SK-N-MC (cell line): ENCODE measurements at regions not wholly inside any gene's neighbourhood (a gene's known extent, or its start where the extent isn't known, plus 50 kb on each side); places are given as distances from the start of the nearest gene placed in this dataset.

Source experiments
- DNase-seq: peaks from one replicate; pipeline ENCODE4 v3.0.0-alpha.2; 2011; ENCODE audit warnings: low read depth, low spot score
- H3K27ac ChIP-seq: fragments of 200-600 bp; sonication (generic); 2 replicates; pipeline ENCODE4 v1.5.1; 2016; ENCODE audit warnings: mixed run types
- H3K36me3 ChIP-seq: fragments of 200-600 bp; sonication (generic); 2 replicates; pipeline ENCODE4 v1.6.1; 2017; ENCODE audit warnings: antibody characterized with exemption, low read length, mixed read lengths; ENCODE audit not compliant: insufficient read depth
- H3K4me3 ChIP-seq: fragments of 200-600 bp; sonication (generic); 2 replicates; pipeline ENCODE4 v1.5.1; 2016
- H3K9ac ChIP-seq: fragments of 200-600 bp; sonication (generic); 2 replicates; pipeline ENCODE4 v1.8.0; 2017; ENCODE audit warnings: mixed run types, mixed read lengths; ENCODE audit not compliant: insufficient read length
- H3K9me3 ChIP-seq: fragments of 200-600 bp; sonication (generic); 2 replicates; pipeline ENCODE4 v1.6.1; 2017; ENCODE audit warnings: low read depth, mild to moderate bottlenecking, antibody characterized with exemption, low read length, moderate library complexity, mixed read lengths
- EZH2 ChIP-seq: fragments of 200-600 bp; sonication (generic); IDR thresholded peaks from one replicate; pipeline ENCODE4 v1.6.1; 2017; ENCODE audit warnings: antibody characterized with exemption
- FOXP2 ChIP-seq: optimal IDR thresholded peaks from 2 replicates; pipeline ENCODE3; 2011; ENCODE audit warnings: mild to moderate bottlenecking, moderate library complexity; ENCODE audit not compliant: insufficient read depth; ENCODE audit errors: extremely low read length, control extremely low read depth
- POLR2AphosphoS5 ChIP-seq: IDR thresholded peaks from 2 replicates; pipeline ENCODE4 v1.6.1; 2012; ENCODE audit warnings: mild to moderate bottlenecking, low read depth, low read length, borderline replicate concordance

DNA sequence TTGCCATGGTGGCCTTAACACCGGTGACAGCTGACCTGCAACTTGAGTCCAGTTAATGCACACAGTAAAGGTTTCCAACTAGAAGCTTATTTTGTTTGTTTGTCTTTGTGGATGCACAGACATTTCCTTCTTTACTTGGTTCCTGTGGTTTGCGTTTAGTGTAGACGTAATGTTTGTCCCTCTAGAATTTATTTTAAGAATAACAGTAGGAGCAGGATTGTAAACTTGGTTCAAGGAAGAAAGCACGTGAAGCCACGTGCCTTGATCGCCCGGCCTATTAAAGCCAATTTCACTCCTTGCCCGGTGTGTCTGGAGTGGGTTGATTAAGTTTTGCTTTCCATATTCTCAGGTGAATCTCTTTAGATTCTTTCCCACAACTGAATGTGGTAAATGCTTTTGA lies 263.2 kb upstream of the C2CD4B start:
- TF ChIP-seq FOXP2 (no peak), POLR2AphosphoS5 (no peak), EZH2 (no peak)
- Histone ChIP-seq H3K9me3 (no peaks in the 10 kb centered on the region), H3K27ac (no peak overlapping the region), H3K9ac (no peak overlapping the region), H3K4me3 (no peak overlapping the region), H3K36me3 (no peaks in the 10 kb centered on the region)
- no peak for DNase-seq

DNA sequence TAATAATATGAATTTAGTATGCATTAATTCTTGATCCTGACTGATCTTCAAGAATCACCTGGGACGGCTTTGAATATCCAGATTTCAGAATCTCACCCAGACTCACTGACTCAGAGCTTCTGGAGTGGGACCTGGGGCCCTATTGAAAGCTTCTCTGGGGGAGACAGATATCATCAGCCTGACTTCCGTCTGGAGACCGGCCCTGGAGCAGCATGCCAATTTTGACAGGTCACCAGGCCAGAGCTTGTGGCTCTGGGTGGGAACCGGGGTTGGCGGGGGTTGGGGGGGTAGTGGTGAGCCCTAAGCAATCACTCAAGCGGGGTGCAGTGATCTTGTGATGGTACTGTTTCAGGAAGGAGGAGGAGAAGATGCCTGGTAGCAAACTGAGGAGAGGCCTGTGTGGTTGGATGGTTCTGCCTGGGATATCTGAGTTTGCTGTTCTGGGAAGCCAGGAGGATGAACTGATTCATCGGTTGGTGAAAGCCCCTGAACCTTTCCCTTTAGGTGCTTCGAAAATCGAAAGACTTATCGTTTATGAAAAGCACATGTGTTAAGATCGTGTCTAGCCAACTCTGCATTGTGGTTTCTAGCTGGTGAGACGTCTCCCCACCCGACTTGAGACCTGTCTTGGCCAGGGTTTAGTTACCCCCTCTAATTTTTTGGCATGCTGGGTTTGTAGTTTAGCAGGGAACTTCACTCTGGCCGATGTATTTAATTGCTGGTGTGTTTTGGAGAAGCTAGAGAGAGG lies 263.9 kb upstream of the C2CD4B start:
- no peak overlapping the region for H3K27ac ChIP-seq
- TF ChIP-seq FOXP2 (no peak), POLR2AphosphoS5 (no peak), EZH2 (no peak)
- no peak for DNase-seq
- no peak overlapping the region for H3K4me3 ChIP-seq
- H3K9me3 ChIP-seq = no peaks in the 10 kb centered on the region
- H3K9ac ChIP-seq = no peak overlapping the region
- H3K36me3 ChIP-seq = no peaks in the 10 kb centered on the region

DNA sequence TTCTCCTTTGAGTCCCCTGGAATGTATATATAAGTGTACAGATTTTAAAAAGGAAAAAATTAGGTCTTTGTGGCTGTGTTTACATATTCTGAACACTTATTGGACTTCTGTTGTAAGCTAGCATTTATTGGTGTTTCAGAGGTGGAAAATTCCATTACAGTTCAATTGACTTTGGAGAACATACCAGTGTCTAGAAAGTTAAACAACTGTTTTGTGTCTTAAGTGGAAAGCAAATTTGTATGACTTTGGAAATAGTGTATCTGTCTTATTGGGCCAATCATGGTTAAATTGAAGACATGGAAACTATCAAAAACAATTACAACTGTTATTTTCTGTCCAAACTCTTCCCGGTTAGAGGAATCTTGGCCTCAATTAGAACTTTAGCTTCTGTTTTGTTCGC lies 265.0 kb upstream of the C2CD4B start:
- no peak overlapping the region for H3K27ac ChIP-seq
- H3K4me3 ChIP-seq = no peak overlapping the region
- TF ChIP-seq POLR2AphosphoS5 (no peak), FOXP2 (no peak), EZH2 (no peak)
- no peak overlapping the region for H3K9ac ChIP-seq
- DNase-seq = no peak
- no peaks in the 10 kb centered on the region for H3K36me3 ChIP-seq
- no peaks in the 10 kb centered on the region for H3K9me3 ChIP-seq

DNA sequence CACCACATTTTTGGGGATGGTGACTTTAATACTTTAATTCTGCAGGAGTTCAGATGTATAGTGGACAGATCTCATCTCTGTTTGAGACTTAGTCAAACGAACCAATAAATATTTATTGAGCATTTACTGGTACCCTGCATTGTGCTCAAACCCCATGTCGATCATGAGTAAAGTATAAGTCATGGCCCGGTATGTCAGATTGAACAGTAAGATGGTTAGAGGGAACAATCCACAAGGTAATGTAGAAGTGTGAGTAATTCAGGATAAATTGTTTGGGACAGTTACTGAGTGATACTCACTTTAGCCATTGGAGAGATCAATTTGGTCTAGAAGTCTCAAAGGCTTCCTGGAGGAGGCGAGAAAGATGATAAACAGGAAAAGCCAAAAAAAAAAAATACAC lies 265.5 kb upstream of the C2CD4B start:
- no peaks in the 10 kb centered on the region for H3K36me3 ChIP-seq
- H3K4me3 ChIP-seq = no peak overlapping the region
- TF ChIP-seq EZH2 (no peak), FOXP2 (no peak), POLR2AphosphoS5 (no peak)
- H3K9ac ChIP-seq = no peak overlapping the region
- no peak overlapping the region for H3K27ac ChIP-seq
- H3K9me3 ChIP-seq = no peaks in the 10 kb centered on the region
- no peak for DNase-seq

DNA sequence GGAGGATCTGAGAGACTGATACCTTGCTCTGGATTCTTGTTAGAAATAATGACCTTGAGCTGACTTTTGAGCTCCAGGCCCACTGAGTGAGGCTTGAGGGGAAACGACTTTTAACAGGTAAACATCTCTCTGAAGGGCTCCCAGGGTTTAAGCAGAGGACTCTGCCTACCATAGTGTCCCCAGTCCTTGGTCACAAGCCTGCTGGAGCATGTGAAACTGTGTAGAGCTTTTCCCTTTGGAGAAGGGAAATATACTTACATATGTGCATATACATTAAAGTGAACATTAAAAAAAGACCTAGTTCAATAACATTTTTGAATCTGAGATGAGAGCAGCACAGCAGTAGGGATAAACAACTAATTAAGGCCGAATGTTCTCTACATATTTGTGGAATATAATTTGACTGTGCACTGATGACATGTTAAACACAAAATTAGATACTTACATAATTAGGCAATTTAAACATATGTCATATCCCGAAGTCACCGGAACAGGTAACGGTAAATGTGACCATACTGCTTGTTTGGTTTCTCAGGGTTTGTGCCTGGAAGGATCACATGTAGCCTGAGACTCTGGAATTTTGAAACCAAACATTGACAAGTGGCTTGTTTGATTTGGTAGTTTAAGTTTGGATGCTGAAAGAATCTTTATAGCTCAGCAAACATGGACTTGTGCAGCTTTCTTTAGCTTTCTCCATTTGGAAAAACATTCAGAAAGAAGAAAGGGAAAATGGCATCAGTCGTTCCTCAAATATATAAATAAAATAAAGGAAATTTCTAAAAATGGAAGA lies 266.1 kb upstream of the C2CD4B start:
- Histone ChIP-seq H3K27ac (no peak overlapping the region), H3K9me3 (no peaks in the 10 kb centered on the region), H3K9ac (no peak overlapping the region), H3K36me3 (no peaks in the 10 kb centered on the region), H3K4me3 (no peak overlapping the region)
- no peak for TF ChIP-seq POLR2AphosphoS5
- TF ChIP-seq EZH2 = no peak
- TF ChIP-seq FOXP2 = no peak
- DNase-seq = no peak

DNA sequence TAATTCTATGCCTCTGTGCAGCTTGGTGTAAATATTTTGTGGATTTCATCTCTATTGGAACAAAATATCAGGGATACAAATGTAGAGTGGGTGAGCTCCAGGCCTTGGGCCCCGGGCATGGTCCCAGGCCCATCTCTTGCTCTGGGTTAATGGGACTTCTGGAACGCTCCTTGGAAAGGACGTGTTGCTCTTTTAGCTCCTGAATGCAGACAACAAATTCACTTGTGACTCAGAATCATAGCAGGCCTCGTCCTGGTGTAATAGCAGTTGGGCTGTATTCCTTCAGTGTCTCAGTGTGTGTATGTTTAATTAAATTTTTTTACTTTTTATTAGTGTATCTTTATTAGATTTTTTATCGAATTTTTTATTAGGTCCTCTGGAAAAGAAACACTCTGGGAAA lies 266.7 kb upstream of the C2CD4B start:
- H3K27ac ChIP-seq = no peak overlapping the region
- H3K4me3 ChIP-seq = no peak overlapping the region
- no peak for DNase-seq
- no peak overlapping the region for H3K9ac ChIP-seq
- H3K36me3 ChIP-seq = no peaks in the 10 kb centered on the region
- no peaks in the 10 kb centered on the region for H3K9me3 ChIP-seq
- TF ChIP-seq POLR2AphosphoS5 = no peak
- no peak for TF ChIP-seq FOXP2
- no peak for TF ChIP-seq EZH2

DNA sequence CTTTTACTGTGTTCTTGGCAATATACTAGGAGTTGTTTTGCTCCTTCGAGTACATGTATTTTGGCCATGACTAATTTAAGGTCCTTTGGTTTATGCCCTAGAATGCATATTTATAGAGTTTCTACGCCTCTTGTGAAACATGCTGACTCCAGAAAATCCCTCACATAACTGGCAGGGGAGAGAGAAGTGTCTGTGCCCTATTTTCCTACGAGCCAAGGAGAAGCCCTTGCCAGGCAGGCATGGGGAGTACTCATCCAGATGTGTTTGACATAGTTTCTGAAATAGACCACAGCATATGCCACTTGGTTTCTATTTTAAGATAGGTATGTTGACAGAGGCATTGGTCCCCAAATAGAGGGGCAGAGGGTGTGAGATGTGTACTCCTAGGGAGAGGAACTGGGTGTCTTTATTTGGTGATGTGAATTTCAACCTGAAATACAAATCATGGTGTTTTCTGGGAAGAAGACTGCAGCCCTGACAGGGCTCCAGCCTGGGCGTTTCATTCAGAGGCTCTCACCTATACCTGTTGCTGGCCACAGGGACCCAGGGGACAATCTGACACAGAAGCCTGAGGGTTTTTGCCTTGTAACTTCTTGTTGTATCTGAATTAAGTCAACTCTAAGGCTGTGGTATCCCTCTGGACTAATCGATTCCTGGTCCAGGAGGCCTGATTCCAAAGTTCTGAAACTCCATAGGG lies 267.8 kb upstream of the C2CD4B start:
- Histone ChIP-seq H3K27ac (no peak overlapping the region), H3K9me3 (no peaks in the 10 kb centered on the region), H3K9ac (no peak overlapping the region), H3K4me3 (no peak overlapping the region), H3K36me3 (no peaks in the 10 kb centered on the region)
- TF ChIP-seq FOXP2 = no peak
- no peak for TF ChIP-seq POLR2AphosphoS5
- no peak for TF ChIP-seq EZH2
- no peak for DNase-seq

DNA sequence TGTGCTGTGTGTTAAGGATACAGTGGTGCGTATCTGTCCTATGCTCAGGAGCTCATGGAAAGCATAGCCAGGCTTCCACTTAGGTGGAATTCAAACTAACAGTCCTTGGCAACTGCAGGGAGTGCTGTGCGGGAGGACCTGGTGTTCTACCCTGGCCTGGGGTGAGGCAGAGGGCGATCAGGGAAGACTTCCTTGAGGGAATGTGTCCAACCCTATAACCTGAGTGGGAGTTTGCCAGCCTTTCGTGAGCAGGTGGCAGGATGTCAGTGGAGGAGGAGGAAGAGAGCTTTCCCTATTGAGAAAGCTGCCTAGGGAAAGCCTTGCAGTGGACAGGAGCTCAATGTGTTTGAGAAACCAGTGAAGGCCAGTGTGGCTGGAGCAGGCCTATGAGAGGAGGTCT lies 271.1 kb upstream of the C2CD4B start:
- H3K9ac ChIP-seq = no peak overlapping the region
- TF ChIP-seq FOXP2 (no peak), POLR2AphosphoS5 (no peak), EZH2 (no peak)
- DNase-seq = no peak
- H3K27ac ChIP-seq = no peak overlapping the region
- H3K36me3 ChIP-seq = no peaks in the 10 kb centered on the region
- H3K9me3 ChIP-seq = no peaks in the 10 kb centered on the region
- no peak overlapping the region for H3K4me3 ChIP-seq

DNA sequence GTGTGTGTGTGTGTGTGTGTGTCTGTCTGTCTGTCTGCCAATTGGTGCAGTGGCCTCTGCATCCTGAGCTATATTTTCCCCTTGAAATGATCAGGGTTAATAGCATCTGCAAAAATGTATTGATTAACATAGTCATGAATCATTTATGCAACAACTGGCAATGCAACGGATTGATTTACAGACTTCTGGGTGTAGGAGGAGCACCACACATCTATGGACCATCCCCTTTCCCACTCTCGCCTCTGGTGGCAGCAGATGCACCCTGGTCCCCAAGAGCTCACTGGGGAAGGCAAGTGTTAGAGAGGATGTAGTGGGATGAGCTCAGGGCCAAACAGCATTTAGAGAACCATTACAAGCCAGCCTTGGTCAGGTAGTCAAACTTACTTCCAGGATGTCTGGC lies 272.7 kb upstream of the C2CD4B start:
- H3K36me3 ChIP-seq = no peaks in the 10 kb centered on the region
- DNase-seq = no peak
- H3K27ac ChIP-seq = no peak overlapping the region
- TF ChIP-seq EZH2 (no peak), POLR2AphosphoS5 (no peak), FOXP2 (no peak)
- H3K4me3 ChIP-seq = no peak overlapping the region
- H3K9ac ChIP-seq = no peak overlapping the region
- no peaks in the 10 kb centered on the region for H3K9me3 ChIP-seq
